NCI-H82 treated with DMSO at 0.1 percent for 48 hours (cell line): ENCODE measurements at regions not wholly inside any gene's neighbourhood (a gene's known extent, or its start where the extent isn't known, plus 50 kb on each side); places are given as distances from the start of the nearest gene placed in this dataset.

Experiments
- DNase-seq: peaks from one replicate; lab custom pipeline; 2025; ENCODE audit not compliant: unreplicated experiment; lab: John Stamatoyannopoulos, UW

DNA sequence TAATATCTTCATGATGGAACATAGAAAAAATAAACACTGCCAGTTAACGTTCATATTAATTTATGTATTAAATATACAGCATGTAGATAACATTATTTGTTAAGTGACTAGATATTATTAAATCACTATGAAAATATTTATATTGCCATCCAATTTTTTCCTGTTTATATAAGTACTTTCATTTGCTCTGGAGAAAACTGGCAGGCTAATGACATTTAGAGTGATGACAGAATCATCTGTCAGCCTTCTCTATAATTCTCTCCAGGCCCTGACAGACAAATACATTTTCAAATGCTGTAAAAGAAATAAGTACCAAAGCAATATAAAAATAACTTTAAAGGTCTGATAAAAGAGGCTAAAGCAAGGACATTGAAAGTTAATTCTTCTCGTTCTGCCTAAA, 2556.7 kb upstream of the PCDH20 start:
- no peak for DNase-seq

DNA sequence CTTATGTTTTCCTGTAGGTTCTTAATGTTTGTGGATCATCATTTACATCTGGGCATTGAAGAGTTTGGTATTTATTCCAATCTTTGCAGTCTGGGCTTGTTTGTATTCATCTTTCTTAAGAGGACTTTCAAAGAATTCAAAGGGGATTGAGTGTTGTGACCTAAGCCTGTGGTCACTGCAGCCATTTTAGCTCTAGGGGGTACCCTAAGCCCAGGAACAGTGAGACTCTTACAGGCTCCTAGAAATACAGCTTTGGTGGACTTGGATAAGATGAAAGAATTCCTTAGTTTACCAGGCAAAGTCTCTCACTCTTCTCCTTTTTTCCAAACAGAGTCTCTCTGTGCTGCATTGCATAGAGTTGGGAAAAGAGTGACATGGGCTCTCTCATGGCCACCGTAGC, 2539.0 kb upstream of the PCDH20 start:
- no peak for DNase-seq

DNA sequence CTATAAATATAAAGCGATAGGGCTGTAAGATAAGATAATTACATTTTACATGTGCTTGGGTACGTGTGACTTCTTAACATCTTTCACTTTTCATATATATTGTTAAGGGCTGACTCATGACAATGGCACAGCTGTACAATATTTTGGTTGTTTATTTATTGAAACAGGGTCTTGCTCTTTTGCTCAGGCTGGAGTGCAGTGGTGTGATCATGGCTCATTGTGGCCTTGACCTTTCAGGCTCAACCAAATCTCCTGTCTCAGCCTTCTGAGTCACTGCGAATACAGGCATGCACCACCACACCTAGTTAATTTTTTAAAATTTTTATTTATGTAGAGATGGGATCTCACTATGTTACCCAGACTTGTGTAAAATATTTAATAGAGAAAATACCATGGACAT, 2532.4 kb upstream of the PCDH20 start:
- no peak for DNase-seq

DNA sequence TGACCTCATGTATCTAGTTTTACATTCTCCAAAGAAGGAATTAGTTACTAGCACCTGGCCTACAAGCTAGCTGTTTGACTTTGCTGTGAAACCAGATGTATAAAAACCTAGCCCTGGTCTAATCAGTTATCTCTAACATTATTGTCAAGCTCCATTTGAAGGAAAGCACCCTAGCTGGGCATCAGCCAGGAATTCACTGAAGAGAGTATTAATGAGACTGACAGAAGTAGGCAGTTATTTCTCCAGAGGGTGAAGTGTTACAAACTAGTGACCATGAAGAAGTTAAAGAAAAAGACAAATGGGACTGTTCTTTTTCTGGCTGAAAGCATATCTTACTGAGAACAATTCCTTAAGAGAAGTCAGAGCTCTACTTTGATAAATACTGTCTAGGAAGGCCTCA, 2529.3 kb upstream of the PCDH20 start:
- DNase-seq: no peak

DNA sequence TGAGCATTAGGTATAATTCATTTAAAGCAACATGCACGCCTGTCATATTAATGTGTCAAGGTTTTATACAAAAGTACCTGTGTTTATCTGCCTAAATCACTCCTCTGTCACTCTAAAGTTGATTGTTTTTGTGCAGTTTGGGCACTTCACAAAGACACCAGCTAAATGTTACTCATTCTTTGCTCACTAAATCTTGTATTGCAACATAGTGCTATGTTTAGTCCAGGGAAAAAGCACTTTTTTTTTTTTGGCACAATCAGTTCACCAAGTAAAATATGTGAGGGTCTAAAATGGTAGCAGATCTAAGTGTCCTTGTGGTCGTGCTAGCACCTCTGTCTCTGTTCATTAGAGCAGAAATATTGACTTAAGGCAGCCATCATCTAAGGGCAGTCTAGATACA, 2526.7 kb upstream of the PCDH20 start:
- DNase-seq: no peak

DNA sequence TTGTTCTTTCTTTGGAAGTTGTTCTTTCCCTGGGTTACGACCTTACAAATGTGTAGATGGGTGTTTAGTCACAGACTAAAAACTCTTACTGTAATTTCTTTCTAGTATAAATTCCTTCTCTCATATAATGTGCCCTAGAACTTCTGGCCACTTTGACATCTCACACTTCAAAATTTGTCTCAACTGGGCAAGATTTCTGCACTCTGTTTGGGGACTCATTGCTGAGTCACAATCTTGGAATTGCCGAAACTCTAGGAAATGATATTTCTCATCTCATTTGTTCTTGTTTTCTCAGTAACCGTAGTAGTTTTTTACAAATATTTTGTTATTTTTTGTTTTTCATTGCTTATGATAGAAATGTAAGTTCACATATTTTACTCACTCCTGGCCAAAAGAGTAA, 2523.2 kb upstream of the PCDH20 start:
- DNase-seq: no peak

DNA sequence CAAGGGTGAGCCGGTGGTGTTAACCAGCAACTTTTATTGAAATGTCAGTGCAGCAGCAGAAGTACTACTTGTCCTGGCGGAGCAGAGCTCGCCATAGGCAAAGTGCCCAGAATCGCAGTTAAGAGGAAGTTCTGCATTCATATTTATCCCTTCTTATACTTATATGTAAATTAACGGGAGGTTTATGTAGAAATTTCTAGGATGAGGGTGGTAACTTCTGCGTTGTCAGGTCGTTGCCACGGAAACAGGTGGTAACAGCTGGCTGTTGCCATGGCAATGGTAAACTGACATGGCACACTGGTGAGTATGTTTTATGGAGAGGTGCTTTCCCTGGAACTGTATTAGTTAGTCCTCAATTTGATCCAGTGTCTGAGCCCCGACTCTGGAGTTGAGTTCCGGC, 2494.9 kb upstream of the PCDH20 start:
- DNase-seq: no peak

DNA sequence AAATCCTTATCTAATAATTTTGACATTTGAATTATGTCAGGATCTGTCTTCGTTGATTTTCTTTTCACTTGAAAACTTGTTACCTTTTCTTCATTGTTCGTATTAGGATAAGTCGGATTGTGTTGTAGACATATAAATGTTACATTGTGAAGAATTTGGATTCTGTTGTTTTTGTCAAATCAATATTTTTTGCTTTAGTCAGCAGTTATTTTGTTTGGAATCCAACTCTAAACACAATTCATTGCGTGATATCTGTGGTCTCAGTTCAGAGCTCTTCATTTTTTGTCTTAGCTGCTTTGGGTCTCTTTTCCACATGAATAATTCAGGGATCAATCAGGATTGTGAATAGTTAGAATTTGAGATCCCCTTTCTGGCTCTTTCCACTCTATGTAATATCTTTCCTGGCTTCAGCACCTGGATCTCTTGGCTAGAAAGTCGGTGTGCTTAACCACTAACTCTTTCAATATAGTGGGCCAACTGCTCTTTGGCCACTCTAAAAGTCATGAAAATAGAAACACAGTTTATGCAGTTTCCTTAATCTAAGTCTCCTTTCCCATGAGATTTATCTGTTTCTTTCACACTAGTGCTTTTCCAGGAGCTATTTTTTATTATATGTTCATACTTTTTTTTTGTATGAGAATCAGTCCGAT, 2494.2 kb upstream of the PCDH20 start:
- DNase-seq: no peak

DNA sequence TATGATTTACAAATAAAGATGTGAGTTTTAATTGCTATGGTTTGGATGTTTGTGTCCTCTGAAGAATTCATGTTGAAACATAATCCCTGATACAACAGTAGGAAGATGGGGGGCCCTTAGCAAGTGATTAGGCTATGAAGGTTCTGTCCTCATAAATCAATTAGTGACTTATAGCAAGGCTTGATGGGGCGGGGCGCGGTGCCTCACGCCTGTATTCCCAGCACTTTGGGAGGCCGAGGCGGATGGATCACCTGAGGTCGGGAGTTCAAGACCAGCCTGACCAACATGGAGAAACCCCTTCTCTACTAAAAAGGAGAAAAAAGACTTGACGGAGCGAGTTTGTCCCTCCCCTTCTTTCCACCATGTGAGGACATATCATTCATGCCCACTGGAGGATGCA, 2486.5 kb upstream of the PCDH20 start:
- DNase-seq: no peak

DNA sequence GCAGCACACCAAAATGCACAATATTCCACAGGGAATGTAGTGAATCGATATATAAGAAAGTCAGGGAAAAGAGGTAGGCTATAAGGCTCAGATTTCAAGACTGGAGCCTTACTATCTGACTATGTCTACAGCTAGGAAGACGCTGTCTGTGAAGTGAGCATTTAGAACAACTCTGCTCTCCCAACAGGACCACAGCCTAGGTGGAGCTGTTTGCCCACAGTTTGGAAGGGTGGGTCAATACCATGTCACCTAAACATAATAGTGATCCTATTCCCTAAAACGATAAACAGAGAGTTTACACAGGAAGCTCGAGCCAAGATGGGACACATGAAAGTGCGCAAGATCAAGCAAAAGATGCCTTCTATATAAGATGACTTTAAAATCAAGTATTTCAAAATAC, 2486.0 kb upstream of the PCDH20 start:
- no peak for DNase-seq

DNA sequence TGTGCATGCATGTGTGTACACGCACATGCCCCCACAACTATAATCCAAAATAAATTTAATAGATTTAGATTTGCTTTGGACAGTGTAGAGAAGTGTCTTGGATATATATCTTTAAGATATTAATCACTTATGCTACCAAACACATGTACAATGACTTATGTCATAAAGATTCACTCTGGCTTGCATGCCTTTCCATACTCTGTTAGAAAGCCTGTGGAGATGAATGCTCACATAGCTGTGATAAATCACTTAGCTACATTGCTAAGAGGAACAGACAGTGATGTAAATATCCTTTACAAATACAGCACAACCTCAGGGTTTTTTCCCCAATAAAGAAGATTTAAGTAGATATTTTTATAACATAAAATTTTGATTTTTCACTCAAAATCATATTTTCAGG, 2484.8 kb upstream of the PCDH20 start:
- DNase-seq: no peak

DNA sequence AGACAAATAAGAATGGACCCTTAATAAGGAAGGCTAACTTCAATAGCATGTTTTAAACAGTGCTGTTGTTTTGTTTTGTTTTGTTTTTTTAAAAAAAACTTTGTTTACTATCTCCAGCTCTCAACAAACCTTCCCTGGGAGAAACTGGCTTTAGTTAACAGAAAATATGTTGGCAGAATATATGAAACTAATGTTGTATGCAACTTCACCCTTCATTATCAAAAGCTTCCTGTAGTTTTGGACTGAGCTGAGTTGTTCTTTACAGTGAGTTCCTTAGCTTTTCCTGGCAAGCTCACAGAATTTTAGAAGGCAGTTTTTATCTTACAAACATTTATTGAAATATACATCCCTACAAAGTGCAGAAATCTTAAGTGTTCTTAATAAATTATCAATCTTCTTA, 2480.7 kb upstream of the PCDH20 start:
- DNase-seq: no peak

DNA sequence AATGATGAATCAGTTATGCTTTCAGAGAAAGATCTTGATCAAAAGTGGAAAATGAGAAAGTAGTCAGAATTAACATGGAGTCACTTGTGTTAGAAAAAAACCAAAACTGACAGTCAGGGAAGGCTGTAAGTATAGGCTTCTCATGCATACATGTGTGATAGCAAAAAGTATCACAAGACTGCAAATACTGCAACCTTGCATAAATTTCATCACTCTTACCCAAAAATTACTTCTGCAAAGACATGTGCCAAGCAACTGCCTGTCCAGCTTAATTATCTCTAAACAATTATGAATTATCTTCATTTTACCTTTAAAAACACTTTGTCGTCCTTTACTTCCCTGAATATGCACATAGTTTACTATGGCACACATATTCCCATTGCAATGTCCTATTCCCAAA, 2466.4 kb upstream of the PCDH20 start:
- no peak for DNase-seq

DNA sequence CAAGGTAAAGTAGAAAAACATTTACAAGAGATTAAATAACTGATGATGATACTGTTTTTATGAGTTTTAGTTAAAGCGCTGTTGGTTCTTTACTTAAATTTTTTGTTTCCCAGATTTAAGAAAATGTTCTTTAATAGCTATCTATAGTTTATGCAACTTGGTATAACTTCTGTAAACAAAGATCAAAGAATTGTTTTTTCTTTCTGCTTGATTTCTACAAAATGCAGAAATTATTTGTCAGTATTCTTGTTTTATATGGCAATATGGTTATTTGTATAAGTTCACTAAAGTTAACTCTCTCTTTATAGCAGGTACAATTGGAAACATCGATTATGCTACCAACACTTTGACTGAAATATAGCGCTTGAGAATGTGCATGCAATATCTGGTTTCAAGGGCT, 2465.1 kb upstream of the PCDH20 start:
- no peak for DNase-seq

DNA sequence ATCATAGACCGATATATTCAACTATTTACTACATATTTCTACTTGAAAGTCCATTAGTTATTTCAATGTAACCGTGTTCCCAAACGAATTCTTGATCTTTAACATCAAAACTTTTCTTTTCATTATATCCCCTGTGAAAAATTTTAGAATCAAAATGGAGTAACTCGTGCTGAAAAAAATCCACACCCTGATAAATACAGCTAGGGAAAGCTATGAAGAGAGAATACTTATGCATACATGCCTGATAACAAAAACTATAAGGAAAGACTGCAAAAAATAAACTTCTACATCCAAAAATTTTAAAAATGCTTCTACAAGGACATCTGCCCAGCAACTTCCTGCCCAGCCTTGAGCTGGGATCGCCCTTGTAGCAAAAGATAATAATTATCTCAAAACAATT, 2458.3 kb upstream of the PCDH20 start:
- DNase-seq: no peak

DNA sequence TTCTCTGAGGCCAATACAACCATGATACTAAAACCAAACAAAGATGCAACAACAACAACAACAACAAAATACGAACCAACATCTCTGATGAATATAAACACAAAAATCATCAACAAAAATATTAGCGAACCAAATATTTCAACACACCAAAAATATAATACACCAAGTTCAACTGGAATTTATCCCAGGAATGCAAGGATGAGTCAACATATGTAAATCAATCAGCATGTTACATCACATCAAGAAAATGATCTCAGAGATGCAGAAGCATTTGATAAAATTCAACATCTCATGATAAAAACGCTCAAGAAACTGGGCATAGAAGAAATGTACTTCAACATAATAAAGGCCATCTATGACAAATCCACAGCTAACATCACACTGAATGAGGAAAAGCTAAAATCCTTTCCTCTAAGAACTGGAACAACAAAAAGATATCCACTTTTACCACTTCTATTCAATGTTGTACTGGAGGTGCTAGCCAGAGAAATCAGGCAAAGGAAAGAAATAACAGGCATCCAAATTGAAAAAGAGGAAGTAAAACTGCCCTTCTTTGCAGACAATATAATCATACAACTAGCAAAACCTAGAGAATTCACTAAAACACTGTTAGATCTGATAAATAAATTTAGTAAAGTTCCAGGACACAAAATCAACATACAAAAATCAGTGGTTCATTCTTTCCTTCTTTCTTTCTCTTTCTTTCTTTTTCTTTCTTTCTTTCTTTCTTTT, 2448.7 kb upstream of the PCDH20 start:
- no peak for DNase-seq

DNA sequence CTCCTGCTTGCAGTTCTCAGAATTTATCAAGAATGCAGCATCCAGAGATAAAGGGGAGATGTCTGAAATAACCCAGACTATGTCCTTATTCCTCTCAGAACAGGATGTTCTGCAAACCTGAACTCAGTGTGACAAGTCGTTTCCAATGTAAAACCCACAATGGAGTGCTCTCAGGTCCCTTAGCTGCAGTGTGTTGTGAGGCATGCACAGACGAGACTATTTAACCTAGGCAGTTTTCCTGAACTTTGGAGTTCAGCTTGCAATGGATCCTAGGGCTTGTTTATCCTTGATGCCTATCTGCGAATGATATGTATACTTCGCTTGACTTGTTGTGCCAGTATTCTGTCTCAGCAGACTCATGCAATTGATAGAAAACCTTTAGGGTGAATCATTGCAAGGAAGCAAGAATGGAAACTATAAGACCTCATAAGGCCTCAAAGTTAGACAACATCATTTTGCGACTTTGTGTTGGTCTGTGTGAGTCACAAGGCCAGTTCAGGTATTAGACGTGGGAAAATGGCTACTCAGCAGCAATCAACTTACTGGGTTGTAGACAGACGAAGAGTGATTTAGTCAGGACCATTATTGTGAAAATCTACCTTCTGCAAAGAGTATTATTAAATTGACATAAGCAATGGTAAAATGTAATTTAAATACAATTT, 2439.9 kb upstream of the PCDH20 start:
- DNase-seq: no peak

DNA sequence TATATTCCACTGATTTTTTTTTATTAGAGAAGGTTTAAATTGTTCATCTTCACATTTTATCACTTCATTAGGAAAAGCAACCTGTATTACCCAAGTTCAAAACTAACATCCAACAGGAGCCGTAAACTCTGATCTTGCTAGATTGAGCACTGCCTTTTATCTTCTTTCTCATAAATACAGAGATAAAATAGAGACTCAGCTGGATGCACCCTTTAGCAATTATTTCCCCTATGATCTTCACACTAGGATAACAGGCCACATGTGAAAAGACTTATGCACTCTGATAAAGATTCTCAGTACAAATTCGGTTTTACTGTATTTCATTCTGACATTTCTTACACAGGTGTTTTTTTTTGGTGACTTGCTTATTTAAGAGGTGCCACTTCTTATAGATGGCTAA, 2438.2 kb upstream of the PCDH20 start:
- no peak for DNase-seq

DNA sequence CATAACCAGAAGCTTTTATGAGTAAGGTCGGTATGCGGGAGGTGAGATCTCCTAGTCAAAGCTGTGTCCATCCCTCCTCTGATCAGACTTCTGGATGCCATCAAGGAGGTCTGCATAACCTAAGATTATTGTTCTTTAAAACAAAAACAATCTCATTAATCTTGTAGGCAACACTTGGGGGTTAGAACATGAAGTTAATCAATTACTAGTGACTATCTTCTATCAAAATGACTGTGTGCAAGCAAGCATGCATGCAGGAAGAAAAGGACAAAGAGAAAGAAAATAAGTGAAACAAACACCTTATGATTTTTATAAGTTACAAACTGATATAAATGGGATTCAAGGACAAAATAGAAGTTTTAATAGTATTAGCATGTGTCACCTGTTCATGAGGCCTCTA, 2435.9 kb upstream of the PCDH20 start:
- DNase-seq: no peak

DNA sequence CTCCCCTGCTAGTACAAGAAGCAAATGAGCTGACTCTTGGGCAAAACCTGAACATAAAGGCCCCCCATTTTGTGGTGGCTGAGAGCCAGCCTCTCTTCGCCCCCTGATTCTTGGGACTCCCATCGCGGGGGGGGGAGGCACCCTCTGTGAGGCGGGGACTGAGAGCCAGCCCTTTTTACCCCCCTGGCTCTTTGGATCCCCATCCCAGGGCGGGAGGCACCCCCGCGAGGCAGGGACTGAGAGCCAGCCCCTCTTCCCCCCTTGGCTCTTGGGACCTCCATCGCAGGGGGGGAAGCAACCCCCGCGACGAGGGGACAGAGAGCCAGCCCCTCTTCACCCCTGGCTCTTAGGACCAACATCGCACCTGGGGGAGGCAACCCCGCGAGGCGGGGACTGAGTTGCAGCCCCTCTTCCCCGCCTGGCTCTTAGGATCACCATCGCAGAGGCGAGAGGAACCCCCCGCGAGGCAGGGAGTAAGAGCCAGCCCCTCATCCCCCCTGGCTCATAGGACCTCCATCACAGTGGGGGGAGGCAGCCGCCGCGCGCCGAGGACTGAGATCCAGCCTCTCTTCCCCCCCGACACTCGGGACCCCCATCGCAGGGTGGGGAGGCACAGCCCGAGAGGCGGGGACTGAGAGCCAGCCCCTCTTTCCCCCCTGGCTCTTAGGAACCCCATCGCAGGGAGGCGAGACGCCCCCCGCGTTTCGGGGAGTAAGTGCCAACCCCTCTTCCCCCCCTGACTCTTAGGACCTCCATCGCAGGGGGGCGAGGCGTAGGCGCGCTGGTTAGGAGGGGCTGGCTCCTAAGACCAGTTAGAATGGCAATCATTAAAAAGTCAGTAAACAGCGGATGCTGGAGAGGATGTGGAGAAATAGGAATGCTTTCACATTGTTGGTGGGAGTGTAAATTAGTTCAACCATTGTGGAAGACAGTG, 2428.4 kb upstream of the PCDH20 start:
- no peak for DNase-seq

DNA sequence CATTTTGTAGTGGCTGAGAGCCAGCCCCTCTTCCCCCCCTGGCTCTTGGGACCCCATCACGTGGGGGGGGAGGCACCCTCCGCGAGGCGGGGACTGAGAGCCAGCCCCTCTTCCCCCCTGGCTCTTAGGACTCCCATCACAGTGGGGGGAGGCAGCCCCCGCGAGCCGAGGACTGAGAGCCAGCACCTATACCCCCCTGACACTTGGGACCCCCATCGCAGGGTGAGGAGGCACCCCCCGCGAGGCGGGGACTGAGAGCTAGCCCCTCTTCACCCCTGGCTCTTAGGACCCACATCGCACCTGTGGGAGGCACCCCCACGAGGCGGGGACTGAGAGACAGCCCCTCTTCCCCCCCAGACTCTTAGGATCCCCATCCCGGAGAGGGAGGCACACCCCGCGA, 2426.5 kb upstream of the PCDH20 start:
- no peak for DNase-seq
